GM18511 (cell line): ENCODE measurements at regions not wholly inside any gene's neighbourhood (a gene's known extent, or its start where the extent isn't known, plus 50 kb on each side); places are given as distances from the start of the nearest gene placed in this dataset.
"Not testable (repeated sequence)": the region's sequence is repeated elsewhere in the genome, so short reads cannot be mapped to it uniquely, and the experiment has no call there.

Experiments used
- ATAC-seq: cut with Tn5 transposase; IDR thresholded peaks from one replicate; pipeline ENCODE4 v1.9.1; 2021; ENCODE audit warnings: mild to moderate bottlenecking, moderate library complexity; ENCODE audit not compliant: unreplicated experiment

DNA sequence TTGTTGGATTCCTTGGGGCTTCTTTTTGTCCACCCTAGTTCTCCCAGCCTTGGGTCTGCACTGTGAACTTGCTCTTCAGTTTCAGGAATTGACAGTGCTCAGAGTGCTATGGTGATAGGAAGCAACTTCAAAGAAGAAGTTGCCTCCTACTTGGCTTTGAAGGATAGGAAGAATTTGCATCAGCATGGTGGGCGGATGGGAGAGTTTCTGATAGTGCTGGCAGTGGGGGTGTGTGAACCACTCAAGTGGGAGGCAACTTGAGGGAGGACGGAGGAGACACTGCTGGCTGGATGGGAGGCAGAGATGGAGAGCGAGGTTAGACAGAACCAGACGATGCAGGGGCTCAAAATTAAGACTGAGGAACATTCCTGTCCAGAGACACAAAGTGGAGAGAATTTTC is 164.4 kb upstream of the SKOR2 start:
- no peak for ATAC-seq

- no peak for ATAC-seq
Observed at GRCh38 chr18:47413327-47413726, 161.9 kb upstream of the SKOR2 start.

GRCh38 chr18:47412924-47413323 is 161.5 kb upstream of the SKOR2 start:
- ATAC-seq = no peak

GRCh38 chr18:47411159-47411558 is 159.7 kb upstream of the SKOR2 start:
- ATAC-seq = no peak

DNA sequence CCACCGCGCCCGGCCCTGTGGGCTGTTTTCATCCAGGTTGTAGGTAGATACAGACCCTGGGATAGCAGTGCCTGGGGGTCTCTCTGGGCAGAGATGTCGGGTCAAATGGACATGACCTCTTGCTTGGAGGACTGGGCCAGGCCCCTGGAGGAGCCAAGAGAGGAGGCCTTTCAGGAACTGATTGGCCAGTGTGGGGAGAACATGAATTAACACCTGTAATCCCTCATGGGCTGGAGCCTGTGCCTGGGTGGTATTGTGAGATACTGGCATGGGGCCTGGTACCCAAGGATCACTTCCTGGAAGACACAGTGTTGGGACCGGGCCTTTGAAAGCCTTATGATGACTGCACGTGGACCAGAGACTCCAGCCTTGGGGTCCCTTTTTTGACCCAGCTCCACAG is 158.7 kb upstream of the SKOR2 start:
- ATAC-seq = no peak

DNA sequence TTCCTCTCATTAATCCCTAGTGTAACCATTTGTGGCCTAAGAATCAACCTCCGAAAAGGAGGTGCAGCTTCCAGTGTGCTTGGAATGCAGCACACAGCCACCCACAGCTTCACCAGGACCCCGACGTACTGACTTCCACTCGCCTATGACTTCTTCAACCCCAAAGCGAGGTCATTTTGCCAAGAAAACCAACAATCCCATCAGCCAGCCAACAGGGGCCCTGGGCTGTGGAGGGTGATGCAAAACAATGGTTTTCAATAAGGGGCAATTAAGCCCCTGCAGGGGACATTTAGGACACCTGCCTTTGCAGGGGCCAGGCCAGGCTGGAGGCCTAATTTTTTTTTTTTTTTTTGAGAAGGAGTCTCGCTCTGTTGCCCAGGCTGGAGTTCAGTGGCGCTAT is 158.1 kb upstream of the SKOR2 start:
- ATAC-seq = no peak

- ATAC-seq = no peak
Observed at GRCh38 chr18:47407736-47408135, 156.3 kb upstream of the SKOR2 start.

DNA sequence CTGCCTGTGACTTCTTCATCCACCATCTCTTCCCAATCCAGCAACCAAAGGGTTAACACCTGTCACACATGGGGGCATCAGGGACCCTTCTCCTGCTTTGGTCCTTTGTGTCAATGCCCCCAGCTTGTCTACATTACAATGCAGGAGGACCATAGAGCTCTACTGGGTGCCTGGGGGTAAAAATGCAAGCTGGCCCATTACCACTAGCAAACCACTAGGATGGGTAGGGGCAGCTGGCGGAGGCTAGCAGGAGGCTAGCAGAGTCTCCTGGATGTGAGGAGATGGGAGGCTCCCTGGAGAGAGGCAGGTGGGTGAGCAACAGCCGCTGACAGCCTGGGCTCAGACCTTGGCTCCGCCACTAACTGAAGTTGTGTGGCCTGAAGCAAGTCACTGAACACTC is 153.4 kb upstream of the SKOR2 start:
- ATAC-seq = no peak

DNA sequence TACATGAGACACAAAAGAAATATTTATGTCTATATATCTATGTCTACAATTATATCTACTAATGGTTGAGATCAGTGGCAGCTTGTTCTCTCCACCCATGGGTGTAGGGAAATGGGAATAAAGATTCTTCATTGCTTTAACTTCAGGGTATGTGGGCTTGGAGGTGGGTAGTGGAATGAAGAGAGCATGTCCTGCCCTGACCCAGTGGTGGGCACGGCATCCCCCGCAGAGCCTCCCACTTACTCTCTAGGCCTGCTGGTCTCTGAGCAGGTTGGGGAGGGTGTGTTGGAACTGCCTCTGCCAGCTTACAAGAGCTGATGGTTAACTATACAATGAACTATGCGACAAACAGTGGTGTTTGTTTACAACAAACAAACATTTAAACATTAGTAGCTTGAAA is 152.5 kb upstream of the SKOR2 start:
- no peak for ATAC-seq

DNA sequence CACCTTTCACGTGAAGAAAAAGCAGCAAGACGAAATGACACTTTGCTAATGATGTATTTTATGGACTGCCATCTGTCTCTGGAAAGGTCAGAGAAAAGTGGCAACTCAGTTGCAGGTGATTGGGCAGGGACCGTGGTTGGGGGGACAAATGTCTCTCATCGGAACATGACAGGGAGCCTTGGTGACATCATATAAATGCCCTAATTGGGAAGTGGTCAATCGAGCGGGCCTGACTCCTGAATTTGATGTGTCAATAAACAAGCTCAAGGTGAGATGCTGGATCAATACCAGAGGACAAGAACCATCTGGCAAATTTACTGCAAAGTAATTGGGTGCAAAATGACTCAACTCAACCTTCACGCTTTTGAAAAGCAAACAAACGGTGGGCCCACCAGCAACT is 151.9 kb upstream of the SKOR2 start:
- no peak for ATAC-seq

GRCh38 chr18:47399475-47399874 is 148.0 kb upstream of the SKOR2 start:
- no peak for ATAC-seq

GRCh38 chr18:47397671-47398319 is 146.3 kb upstream of the SKOR2 start:
- no peak for ATAC-seq

GRCh38 chr18:47391665-47392064 is 140.2 kb upstream of the SKOR2 start:
- no peak for ATAC-seq

GRCh38 chr18:47390410-47391024 is 139.1 kb upstream of the SKOR2 start:
- no peak for ATAC-seq

- ATAC-seq = no peak
Observed at GRCh38 chr18:47389210-47389609, 137.8 kb upstream of the SKOR2 start.

GRCh38 chr18:47387864-47388263 is 136.4 kb upstream of the SKOR2 start:
- ATAC-seq = no peak

DNA sequence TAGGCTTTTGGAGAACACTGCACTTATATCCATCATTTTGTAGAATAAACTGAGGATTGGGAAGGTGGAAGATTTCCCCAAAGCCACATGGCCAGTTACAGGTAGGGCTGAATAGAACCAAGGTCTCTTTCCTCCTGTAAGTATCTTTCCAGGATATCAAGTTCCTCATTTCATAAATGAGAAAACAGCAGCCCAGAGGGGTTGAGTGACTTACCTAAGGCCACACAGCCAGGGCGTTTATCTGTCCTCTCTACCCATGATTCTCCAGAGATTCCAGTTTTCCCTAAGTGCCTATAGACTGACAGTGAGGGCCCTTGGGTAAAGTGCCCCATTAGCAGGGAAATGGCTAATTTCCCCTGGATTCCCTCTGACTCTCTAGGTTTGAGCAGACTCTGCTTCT is 132.3 kb upstream of the SKOR2 start:
- ATAC-seq = no peak

DNA sequence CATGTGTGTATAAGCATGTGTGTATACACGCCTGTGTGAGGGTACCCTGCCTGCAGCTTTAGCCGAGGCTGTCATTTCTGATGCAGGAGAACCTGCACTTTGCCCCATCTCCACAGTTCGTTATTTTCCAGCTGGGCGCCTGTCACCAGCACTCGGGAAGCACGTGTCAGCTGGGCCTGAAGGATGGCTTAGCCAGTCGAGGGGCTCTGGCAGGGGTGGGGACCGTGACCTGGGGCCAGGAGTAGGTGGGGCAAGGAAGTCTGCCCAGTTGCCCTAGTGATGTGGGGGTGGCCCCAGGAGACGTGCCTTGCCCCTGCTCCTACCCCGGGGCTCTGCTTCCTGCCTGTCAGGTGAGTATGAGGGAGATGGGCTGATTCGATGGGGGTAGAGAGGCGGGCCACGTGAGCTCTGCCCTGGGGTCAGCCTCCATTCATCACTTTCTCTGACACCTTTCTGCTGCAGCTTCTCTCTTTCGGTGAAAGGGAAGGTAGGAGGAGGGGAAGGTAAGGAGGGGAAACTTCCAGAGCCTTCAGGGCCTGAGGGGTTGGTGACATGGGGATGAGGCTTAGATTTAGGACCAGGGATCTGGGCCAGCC is 130.6 kb upstream of the SKOR2 start:
- no peak for ATAC-seq

- ATAC-seq = no peak
Observed at GRCh38 chr18:47380153-47380552, 128.7 kb upstream of the SKOR2 start.

- no peak for ATAC-seq
Observed at GRCh38 chr18:47373465-47373864, 122.0 kb upstream of the SKOR2 start.

GRCh38 chr18:47370052-47370451 is 118.6 kb upstream of the SKOR2 start:
- ATAC-seq = no peak

DNA sequence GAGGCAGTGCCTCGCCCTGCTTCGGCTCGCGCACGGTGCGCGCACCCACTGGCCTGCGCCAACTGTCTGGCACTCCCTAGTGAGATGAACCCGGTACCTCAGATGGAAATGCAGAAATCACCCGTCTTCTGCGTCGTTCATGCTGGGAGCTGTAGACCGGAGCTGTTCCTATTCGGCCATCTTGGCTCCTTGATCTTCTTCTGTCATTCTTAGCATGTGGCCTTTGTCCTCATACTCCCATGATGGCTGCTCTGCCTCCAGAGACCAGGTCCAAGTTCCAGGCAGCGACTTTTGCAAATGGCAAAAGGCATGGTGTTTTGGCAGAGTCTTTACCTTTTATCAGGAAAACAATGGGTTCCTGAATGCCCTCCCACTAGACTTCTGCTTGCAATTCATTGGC is 102.6 kb upstream of the SKOR2 start:
- not testable (repeated sequence) for ATAC-seq

- no peak for ATAC-seq
Observed at GRCh38 chr18:47346016-47346415, 94.6 kb upstream of the SKOR2 start.
